Loucy (cell line): ENCODE measurements at regions not wholly inside any gene's neighbourhood (a gene's known extent, or its start where the extent isn't known, plus 50 kb on each side); places are given as distances from the start of the nearest gene placed in this dataset.

Experiments
- EZH2phosphoT487 ChIP-seq: fragments of 200-600 bp; IDR thresholded peaks from 2 replicates; pipeline ENCODE4 v1.6.1; 2018; ENCODE audit warnings: antibody characterized with exemption, mild to moderate bottlenecking, moderate library complexity, borderline replicate concordance
- TF ChIP-seq, protein P1 (sequence below): fragments of 200-600 bp; sonication (generic); conservative IDR thresholded peaks from 2 replicates; pipeline ENCODE4 v1.5.1; 2014; ENCODE audit warnings: mild to moderate bottlenecking, antibody characterized with exemption, low read length

DNA sequence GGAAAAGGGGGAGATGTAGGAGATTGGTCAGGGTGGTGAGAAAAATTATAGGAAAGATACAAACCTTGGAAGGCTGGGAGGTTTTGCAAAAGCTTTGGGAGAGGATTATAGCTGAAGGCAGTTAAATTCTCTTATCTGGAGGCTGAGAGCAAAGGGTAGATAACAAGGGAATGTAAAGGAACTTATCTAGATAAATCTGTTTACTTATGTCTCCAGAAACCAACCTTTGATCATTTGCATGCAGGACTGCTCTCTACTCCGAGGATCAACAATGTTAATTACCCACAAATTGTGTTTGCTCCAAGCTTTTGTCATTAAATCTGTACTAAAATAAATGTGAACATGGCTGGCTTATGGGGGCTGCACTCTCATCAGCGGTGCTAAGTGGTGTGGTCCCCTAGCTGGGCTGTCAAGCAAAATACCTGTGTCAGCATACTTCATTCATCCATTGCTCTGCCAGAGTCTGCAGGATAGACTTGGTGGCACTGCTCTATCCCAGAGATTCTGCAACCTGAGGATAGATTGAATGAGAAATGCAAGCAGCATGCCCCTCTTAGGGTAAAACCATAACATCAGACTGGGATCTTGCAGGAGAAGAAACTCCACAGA is 1599.2 kb upstream of the TENM4 start:
- TF ChIP-seq, protein P1, sequence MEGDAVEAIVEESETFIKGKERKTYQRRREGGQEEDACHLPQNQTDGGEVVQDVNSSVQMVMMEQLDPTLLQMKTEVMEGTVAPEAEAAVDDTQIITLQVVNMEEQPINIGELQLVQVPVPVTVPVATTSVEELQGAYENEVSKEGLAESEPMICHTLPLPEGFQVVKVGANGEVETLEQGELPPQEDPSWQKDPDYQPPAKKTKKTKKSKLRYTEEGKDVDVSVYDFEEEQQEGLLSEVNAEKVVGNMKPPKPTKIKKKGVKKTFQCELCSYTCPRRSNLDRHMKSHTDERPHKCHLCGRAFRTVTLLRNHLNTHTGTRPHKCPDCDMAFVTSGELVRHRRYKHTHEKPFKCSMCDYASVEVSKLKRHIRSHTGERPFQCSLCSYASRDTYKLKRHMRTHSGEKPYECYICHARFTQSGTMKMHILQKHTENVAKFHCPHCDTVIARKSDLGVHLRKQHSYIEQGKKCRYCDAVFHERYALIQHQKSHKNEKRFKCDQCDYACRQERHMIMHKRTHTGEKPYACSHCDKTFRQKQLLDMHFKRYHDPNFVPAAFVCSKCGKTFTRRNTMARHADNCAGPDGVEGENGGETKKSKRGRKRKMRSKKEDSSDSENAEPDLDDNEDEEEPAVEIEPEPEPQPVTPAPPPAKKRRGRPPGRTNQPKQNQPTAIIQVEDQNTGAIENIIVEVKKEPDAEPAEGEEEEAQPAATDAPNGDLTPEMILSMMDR = no peak
- TF ChIP-seq EZH2phosphoT487 = no peak
